ENCODE measurements at regions not wholly inside any gene's neighbourhood (a gene's known extent, or its start where the extent isn't known, plus 50 kb on each side); places are given as distances from the start of the nearest gene placed in this dataset. TPM values are rescaled to one million over a fixed set of nuclear protein-coding genes. Genes with fewer than 3 reads are reported as not detected.

DNA sequence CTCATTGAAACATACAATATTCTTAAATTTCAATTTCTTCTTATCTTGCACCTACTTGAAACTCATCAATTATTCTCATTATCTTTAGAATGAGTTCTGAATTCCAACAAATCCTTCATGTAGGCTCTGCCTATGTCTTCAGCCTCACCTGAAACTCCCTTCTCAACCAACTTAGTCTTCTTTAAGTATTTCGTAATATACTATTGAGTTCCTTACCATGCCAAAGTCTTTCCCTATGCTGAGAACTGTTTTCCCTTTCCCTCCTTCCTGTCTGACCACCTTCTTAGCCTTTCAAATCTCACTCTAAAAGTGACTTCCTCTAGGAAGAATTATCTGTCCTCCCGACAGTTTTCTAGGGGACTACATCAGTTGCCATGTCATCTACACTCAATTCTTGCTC lies 50.9 kb upstream of the ZFAND5 start:
- no peak for DNase-seq (ENCODE audit: extremely low spot score)
- Histone ChIP-seq H3K36me3 (ENCODE audit: insufficient read depth) (no peaks in the 10 kb centered on the region), H3K4me3 (ENCODE audit: low read depth, low read length) (no peak overlapping the region), H3K4me1 (ENCODE audit: insufficient read depth) (no peaks in the 10 kb centered on the region), H3K27ac (ENCODE audit: low read depth) (no peak overlapping the region)
- WGBS = 89% methylated on average over 2 of the region's 2 CpGs

GRCh38 chr9:72415163-72415562 lies 50.2 kb upstream of the ZFAND5 start:
- Histone ChIP-seq H3K4me1 (ENCODE audit: insufficient read depth) (no peaks in the 10 kb centered on the region), H3K27ac (ENCODE audit: low read depth) (no peak overlapping the region), H3K4me3 (ENCODE audit: low read depth, low read length) (no peak overlapping the region), H3K36me3 (ENCODE audit: insufficient read depth) (no peaks in the 10 kb centered on the region)
- no peak for DNase-seq (ENCODE audit: extremely low spot score)

Small RNA genes in the stretch of these regions (small RNA-seq; reads per million reads assigned to genes)
- gene AL445646.1 = not detected

Data from urinary bladder (tissue), 4 donors.